Muscle of leg (tissue), 3 donors: ENCODE measurements at regions not wholly inside any gene's neighbourhood (a gene's known extent, or its start where the extent isn't known, plus 50 kb on each side); places are given as distances from the start of the nearest gene placed in this dataset.
A peak's percentile ranks its signal among the peaks of the same experiment; 100 is the strongest.

ENCODE experiments used
- DNase-seq: peaks from one replicate; pipeline ENCODE4 v3.0.0; 2013
- H3K27ac ChIP-seq: one replicate; pipeline ENCODE4 v1.5.1; 2013; ENCODE audit warnings: mild to moderate bottlenecking, low read length, control low read depth
- H3K27me3 ChIP-seq: one replicate; pipeline ENCODE4 v1.6.1; 2013; ENCODE audit warnings: low read length; ENCODE audit not compliant: control insufficient read depth, insufficient read depth
- H3K36me3 ChIP-seq: one replicate; pipeline ENCODE4 v1.6.1; 2013; ENCODE audit warnings: low read length; ENCODE audit not compliant: control insufficient read depth, insufficient read depth
- H3K4me1 ChIP-seq: one replicate; pipeline ENCODE4 v1.6.1; 2013; ENCODE audit warnings: low read length; ENCODE audit not compliant: control insufficient read depth, insufficient read depth
- H3K4me3 ChIP-seq: one replicate; pipeline ENCODE4 v1.5.1; 2013; ENCODE audit warnings: low read length, control low read depth
- H3K9me3 ChIP-seq: replicated peaks from 2 replicates; pipeline ENCODE4 v1.6.1; 2013; ENCODE audit warnings: low read depth, low read length; ENCODE audit not compliant: control insufficient read depth
- WGBS: methylation state at CpG from one replicate; pipeline ENCODE4 v1.1.5; 2013; ENCODE audit warnings: missing lambda C conversion rate; ENCODE audit not compliant: insufficient coverage; 5-methylcytosine and 5-hydroxymethylcytosine counted together

DNA sequence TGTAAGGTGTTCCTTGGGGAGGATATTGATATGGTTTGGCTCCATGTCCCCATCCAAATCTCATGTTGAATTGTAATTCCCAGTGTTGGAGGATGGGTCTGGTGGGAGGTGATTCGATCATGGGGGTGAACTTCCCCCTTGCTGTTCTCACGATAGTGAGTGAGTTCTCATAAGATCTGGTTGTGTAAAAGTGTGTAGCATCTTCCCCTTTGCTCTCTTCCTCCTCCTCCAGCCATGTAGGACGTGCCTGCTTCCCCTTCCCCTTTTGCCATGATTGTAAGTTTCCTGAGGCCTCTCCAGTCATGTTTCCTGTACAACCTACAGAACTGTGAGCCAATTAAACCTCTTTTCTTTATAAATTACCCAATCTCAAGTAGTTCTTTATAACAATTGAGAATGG, 458.7 kb downstream of the LPIN1 start:
- Histone ChIP-seq H3K9me3 (no peaks in the 10 kb centered on the region), H3K27me3 (no peaks in the 10 kb centered on the region), H3K4me3 (no peak overlapping the region), H3K27ac (no peak overlapping the region), H3K36me3 (no peaks in the 10 kb centered on the region), H3K4me1 (peaks cover 21% of the 10 kb centered on the region)
- WGBS, result no CpG with 5 or more reads among the region's 3 CpGs
- DNase-seq, result no peak

DNA sequence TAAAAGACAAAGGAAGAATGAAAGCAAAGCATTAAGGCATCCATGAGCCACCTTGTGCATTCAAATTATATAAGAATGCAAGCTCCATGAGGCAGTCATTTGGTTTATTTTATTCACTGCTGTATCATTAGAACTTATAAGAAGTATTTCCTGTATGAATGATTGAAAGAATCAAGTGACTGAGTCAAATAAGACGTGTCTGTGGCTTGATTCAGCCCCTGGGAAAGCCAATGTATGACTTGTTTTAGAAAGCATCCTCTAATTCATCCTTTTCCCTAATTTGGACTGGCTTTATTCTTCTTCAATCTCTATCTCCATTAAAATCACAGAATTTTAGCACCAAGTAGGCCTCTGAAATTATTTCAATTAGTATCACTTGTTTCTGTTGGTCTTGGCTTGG, 461.1 kb downstream of the LPIN1 start:
- Histone ChIP-seq H3K36me3 (no peaks in the 10 kb centered on the region), H3K9me3 (no peaks in the 10 kb centered on the region), H3K27me3 (no peaks in the 10 kb centered on the region), H3K27ac (no peak overlapping the region), H3K4me3 (no peak overlapping the region), H3K4me1 (peaks cover 14% of the 10 kb centered on the region)
- DNase-seq, result no peak
- no CpG with 5 or more reads among the region's 1 CpG for WGBS

DNA sequence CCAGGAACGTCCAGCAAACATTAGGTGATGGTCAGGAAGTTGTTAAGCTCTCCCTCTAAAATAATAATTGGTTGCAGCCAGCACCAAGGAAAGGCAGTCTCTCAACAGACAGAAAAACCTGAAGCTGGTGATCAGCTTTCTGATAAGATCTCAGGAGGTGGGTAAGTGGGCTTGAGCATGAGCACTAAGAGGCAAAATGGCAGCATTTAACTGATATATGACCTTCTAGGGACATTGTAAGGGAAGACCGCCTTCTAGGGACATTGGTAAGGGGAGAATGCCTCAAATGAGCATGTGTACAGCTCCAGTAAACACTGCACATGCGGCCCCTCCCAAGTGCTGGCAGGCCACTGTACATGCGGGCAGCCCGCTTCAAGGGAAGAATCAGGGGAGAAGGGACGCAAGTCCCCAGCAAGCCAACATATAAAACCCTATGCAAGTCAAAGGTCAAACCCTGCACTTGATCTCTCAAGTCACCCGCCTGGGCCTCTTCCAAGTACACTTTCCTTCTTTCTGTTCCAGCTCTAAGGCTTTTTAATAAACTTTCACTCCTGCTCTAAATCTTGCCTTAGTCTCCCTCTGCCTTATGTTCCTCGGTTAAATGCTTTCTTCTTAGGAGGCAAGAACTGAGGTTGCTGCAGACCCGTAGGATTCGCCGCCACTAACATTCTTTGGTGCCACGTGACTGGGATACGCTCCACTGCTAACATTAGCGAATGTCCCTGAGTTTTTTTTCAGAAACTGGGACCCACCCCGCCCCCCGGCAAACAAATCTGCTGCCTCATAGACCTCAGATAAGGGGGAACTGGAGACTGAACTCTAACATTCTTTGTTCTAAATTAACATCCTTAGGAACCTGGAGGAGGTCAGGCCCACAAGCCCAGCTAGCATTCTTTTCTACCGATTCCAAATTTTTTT, 463.8 kb downstream of the LPIN1 start:
- Histone ChIP-seq H3K36me3 (no peaks in the 10 kb centered on the region), H3K4me3 (no peak overlapping the region), H3K4me1 (no peaks in the 10 kb centered on the region), H3K27me3 (no peaks in the 10 kb centered on the region), H3K27ac (no peak overlapping the region), H3K9me3 (no peaks in the 10 kb centered on the region)
- no peak for DNase-seq
- 94% methylated on average over 15 of the region's 17 CpGs for WGBS

DNA sequence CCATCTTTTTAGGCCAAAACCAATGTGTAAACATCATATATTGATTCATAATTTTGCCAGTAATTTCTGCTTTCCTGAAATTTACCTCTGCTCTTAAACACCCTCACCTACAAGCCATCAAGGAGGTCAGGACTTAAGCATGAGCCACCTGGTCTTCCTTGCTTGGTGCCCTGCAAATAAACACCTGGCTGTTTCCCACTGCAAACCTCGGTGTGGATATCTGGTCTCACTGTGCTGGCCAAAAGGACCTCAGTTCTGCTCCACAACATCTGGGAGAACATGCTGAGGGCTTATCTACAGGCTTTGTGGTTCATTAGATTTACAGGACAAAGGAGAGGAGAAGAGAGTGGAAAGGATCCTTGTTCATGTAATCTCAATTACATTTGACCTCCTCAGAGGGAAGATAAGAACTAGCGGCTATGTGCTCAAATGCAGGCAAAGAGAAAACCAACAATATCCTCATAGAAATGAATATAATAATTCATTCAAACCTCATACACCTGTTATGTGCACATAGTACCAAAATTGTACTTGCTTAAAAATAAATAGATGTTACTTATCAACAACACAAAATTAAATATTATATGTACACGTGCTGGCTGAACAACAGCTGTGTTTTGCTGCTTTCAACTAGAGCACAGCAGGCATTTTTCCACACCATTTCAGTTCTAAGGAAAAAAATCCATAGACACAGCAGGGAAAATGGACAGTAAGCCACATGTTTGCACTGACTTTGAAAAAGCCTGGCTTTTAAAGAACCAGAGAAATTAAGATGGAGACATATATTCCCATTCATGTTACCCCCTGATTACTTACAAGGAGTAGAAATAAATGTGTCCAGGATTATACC, 465.1 kb downstream of the LPIN1 start:
- H3K4me3 ChIP-seq, result no peak overlapping the region
- WGBS, result 29% methylated on average over 1 of the region's 3 CpGs

DNA sequence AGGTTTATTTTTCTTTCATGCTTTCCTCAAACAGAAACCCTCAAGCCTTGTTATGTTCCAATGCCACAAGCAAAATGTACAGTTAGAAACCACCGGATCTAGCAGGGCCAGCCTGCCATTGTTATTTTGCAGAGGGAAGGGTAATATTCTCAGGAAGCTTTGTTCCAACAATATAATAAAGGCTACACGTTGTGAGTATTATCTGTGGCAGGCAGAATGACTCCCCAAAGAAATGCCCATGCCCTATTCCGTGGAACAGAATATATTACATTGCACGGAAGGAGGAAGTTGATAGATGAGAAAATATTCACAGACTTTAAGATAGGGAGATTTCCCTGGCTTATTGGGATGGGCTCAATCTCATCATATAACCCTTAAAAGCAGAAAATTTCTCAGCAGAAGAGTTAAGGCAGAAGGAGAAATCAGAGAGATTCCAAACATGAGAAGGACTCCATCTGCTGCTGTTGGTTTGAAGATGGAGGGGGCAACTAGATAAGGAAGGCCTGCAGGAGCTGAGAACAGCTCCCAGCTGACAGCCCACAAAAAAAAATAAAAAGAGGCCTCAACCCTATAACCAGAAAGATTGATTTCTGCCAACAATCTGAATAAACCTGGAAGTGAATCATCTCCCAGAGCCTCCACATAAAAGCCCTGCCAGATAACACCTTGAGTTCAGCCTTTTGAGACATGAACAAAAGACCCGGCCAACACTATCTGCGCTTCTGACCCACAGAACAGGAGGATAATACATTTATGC, 466.6 kb downstream of the LPIN1 start:
- no CpG with 5 or more reads among the region's 6 CpGs for WGBS
- Histone ChIP-seq H3K4me3 (no peak overlapping the region), H3K27ac (no peak overlapping the region), H3K27me3 (no peaks in the 10 kb centered on the region), H3K4me1 (no peaks in the 10 kb centered on the region), H3K9me3 (no peaks in the 10 kb centered on the region), H3K36me3 (no peaks in the 10 kb centered on the region)
- no peak for DNase-seq

More for the DNA sequence above, 465.1 kb downstream of the LPIN1 start:
- Histone ChIP-seq H3K9me3 (no peaks in the 10 kb centered on the region), H3K36me3 (no peaks in the 10 kb centered on the region), H3K27me3 (no peaks in the 10 kb centered on the region), H3K4me1 (no peaks in the 10 kb centered on the region), H3K27ac (no peak overlapping the region)
- no peak for DNase-seq

DNA sequence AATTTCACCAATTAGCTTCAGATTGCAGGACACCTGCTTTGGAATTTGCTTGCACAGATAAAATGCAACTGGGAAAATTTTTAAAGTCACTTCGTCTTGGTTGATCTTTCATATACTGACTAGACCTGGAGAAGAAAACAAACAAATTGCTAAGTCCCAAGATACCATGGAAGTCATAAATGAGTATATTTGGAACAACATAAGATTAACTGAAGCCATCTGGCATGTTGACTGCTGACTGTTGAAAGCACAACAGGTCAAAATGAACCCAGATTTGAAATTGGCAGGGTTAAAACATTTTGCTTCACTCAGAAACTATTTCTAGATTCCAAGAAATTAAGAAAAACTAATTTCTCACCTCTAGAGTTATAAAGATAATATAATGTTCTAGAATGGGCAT, 470.7 kb downstream of the LPIN1 start:
- no peaks in the 10 kb centered on the region for H3K36me3 ChIP-seq
- DNase-seq, result peak; percentile 85
- peak overlapping the region; percentile 21 for H3K27ac ChIP-seq
- H3K27me3 ChIP-seq, result no peaks in the 10 kb centered on the region
- no peaks in the 10 kb centered on the region for H3K4me1 ChIP-seq
- no peaks in the 10 kb centered on the region for H3K9me3 ChIP-seq
- no CpG with 5 or more reads among the region's 1 CpG for WGBS
- no peak overlapping the region for H3K4me3 ChIP-seq

DNA sequence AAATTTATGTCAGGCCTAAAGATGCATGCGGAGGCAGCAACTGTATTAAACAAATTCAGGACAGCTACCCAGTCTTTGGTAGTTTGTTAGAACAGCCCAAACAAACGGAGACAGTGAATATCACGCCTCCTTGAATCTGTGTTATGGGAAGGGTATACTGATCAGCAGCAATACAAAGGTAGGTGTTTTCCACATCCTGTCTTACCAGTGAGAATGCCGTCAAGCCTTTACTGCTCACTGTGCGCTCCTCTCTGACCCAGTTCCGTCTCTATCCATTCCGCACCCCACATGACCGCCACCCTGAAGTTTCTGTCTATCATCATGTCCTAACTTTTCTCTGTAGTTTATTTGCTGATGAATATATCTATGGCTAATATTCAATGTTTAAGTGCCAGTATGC, 473.3 kb downstream of the LPIN1 start:
- Histone ChIP-seq H3K27me3 (peaks cover 4% of the 10 kb centered on the region), H3K4me3 (no peak overlapping the region), H3K36me3 (no peaks in the 10 kb centered on the region), H3K4me1 (no peaks in the 10 kb centered on the region), H3K9me3 (peaks cover 16% of the 10 kb centered on the region), H3K27ac (no peak overlapping the region)
- WGBS, result no CpG with 5 or more reads among the region's 8 CpGs
- DNase-seq, result no peak

DNA sequence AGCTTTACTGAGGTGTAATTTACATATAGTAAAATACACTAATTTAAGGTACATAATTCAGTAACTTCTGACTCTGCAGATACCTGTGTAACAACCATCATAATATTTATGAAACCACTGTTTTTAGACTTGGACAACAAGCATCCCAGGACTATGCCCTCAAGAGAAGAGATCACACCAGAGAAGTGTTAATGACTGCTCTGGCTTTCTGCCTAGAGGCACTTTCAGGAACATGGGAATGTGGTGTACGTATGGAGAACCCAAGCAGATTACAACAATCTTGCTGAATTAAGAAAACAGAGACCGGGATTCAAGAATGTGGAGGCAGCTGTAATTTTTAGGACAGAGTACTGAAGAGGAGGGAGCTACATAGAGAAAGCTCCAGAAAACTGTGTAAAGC, 475.2 kb downstream of the LPIN1 start:
- Histone ChIP-seq H3K27ac (no peak overlapping the region), H3K36me3 (no peaks in the 10 kb centered on the region), H3K9me3 (peaks cover 16% of the 10 kb centered on the region), H3K27me3 (peaks cover 4% of the 10 kb centered on the region), H3K4me1 (no peaks in the 10 kb centered on the region), H3K4me3 (no peak overlapping the region)
- no CpG with 5 or more reads among the region's 2 CpGs for WGBS
- no peak for DNase-seq

DNA sequence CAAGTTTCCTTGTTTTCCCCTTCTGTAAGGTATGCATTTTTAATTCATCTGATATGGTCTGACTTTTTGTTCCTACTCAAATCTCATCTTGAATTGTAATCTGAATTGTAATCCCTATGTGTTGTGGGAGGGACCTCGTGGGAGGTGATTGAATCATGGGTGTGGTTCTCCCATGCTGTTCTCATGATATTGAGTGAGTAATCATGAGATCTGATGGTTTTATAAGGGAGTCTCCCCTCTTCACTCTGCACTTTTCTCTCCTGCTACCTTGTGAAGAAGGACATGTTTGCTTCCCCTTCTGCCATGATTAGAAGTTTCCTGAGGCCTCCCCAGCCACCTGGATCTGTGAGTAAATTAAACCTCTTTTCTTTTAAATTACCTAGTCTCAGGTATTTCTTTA, 476.1 kb downstream of the LPIN1 start:
- no CpG with 5 or more reads among the region's 1 CpG for WGBS
- H3K27ac ChIP-seq, result no peak overlapping the region

DNA sequence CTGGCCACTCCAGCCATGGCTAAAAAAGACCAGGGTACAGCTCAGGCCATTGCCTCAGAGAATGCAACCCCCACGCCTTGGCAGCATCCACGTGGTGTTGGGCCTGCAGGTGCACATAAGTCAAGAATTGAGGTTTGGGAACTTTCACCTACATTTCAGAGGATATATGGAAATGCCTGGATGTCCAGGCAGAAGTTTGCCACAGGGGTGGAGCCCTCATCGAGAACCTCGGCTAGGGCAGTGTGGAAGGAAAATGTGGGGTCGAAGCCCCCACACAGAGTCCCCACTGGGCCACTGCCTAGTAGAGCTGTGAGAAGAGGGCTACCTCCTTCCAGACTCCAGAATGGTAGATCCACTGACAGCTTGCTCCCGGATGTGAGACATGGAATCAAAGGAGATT, 477.3 kb downstream of the LPIN1 start:
- Histone ChIP-seq H3K27ac (no peak overlapping the region), H3K36me3 (no peaks in the 10 kb centered on the region), H3K27me3 (peaks cover 4% of the 10 kb centered on the region), H3K4me3 (no peak overlapping the region), H3K9me3 (peaks cover 16% of the 10 kb centered on the region), H3K4me1 (no peaks in the 10 kb centered on the region)
- 96% methylated on average over 3 of the region's 6 CpGs for WGBS
- DNase-seq, result no peak

More for the DNA sequence above, 476.1 kb downstream of the LPIN1 start:
- H3K4me3 ChIP-seq, result no peak overlapping the region
- no peaks in the 10 kb centered on the region for H3K36me3 ChIP-seq
- peaks cover 16% of the 10 kb centered on the region for H3K9me3 ChIP-seq
- H3K4me1 ChIP-seq, result no peaks in the 10 kb centered on the region
- H3K27me3 ChIP-seq, result peaks cover 4% of the 10 kb centered on the region
- DNase-seq, result no peak
